GM23338 (cell line): ENCODE measurements at regions not wholly inside any gene's neighbourhood (a gene's known extent, or its start where the extent isn't known, plus 50 kb on each side); places are given as distances from the start of the nearest gene placed in this dataset.

ENCODE experiments used
- ATAC-seq: fragments of 200-7000 bp; cut with Tn5 transposase; 3 replicates; pipeline ENCODE4 v1.9.1; 2020
- DNase-seq: peaks from one replicate; pipeline ENCODE4 v3.0.0-alpha.2; 2015; ENCODE audit warnings: low spot score
- H2AFZ ChIP-seq: fragments of 200-600 bp; sonication (generic); 2 replicates; pipeline ENCODE4 v1.8.0; 2016; ENCODE audit warnings: antibody characterized with exemption, mild to moderate bottlenecking, moderate library complexity
- H3F3A ChIP-seq: fragments of 200-600 bp; sonication (generic); replicated peaks from 2 replicates; pipeline ENCODE4 v1.8.0; 2017; ENCODE audit warnings: antibody characterized with exemption, mixed run types, low read depth
- H3K27ac ChIP-seq: fragments of 200-600 bp; sonication (generic); 2 replicates; pipeline ENCODE4 v1.6.1; 2016; ENCODE audit warnings: low read depth
- H3K27me3 ChIP-seq: fragments of 200-600 bp; sonication (generic); 2 replicates; pipeline ENCODE4 v1.8.0; 2016; ENCODE audit warnings: mild to moderate bottlenecking, mixed run types, moderate library complexity; ENCODE audit not compliant: insufficient read depth
- H3K36me3 ChIP-seq: fragments of 200-600 bp; sonication (generic); 2 replicates; pipeline ENCODE4 v1.8.0; 2016; ENCODE audit warnings: mild to moderate bottlenecking; ENCODE audit not compliant: insufficient read depth
- H3K4me1 ChIP-seq: fragments of 200-600 bp; sonication (generic); 2 replicates; pipeline ENCODE4 v1.8.0; 2016; ENCODE audit warnings: mild to moderate bottlenecking, moderate library complexity; ENCODE audit not compliant: insufficient read depth
- H3K4me2 ChIP-seq: fragments of 200-600 bp; sonication (generic); 2 replicates; pipeline ENCODE4 v1.7.1; 2017; ENCODE audit warnings: mixed run types
- H3K4me3 ChIP-seq: fragments of 200-600 bp; sonication (generic); 2 replicates; pipeline ENCODE4 v1.6.1; 2016; ENCODE audit warnings: mixed run types
- H3K79me2 ChIP-seq: fragments of 200-600 bp; sonication (generic); replicated peaks from 2 replicates; pipeline ENCODE4 v1.8.0; 2017; ENCODE audit warnings: mild to moderate bottlenecking; ENCODE audit not compliant: insufficient read depth
- H3K9me2 ChIP-seq: fragments of 200-600 bp; sonication (generic); 2 replicates; pipeline ENCODE4 v1.8.0; 2017; ENCODE audit not compliant: insufficient read depth
- H4K20me1 ChIP-seq: fragments of 200-600 bp; sonication (generic); replicated peaks from 2 replicates; pipeline ENCODE4 v1.8.0; 2017; ENCODE audit warnings: mild to moderate bottlenecking; ENCODE audit not compliant: insufficient read depth
- H3K27ac Mint-ChIP-seq: 2 replicates; pipeline ENCODE4 v1.8.0; 2020; ENCODE audit warnings: inconsistent platforms, mild to moderate bottlenecking, moderate library complexity, mixed read lengths
- H3K27me3 Mint-ChIP-seq: 3 replicates; pipeline ENCODE4 v1.8.0; 2022; ENCODE audit warnings: low read depth, mild to moderate bottlenecking, moderate library complexity, mixed read lengths, inconsistent platforms; ENCODE audit not compliant: insufficient read depth, poor library complexity
- H3K36me3 Mint-ChIP-seq: 3 replicates; pipeline ENCODE4 v1.8.0; 2021; ENCODE audit warnings: low read depth, mild to moderate bottlenecking, inconsistent platforms, moderate library complexity, mixed read lengths
- H3K4me1 Mint-ChIP-seq: 3 replicates; pipeline ENCODE4 v1.8.0; 2020; ENCODE audit warnings: mild to moderate bottlenecking, inconsistent platforms, mixed read lengths
- H3K4me3 Mint-ChIP-seq: 3 replicates; pipeline ENCODE4 v1.8.0; 2021; ENCODE audit warnings: moderate library complexity, mild to moderate bottlenecking, inconsistent platforms, mixed read lengths
- H3K9me3 Mint-ChIP-seq: 3 replicates; pipeline ENCODE4 v1.8.0; 2020; ENCODE audit warnings: moderate library complexity, mild to moderate bottlenecking, inconsistent platforms, mixed read lengths
- EZH2 ChIP-seq: fragments of 200-600 bp; sonication (generic); IDR thresholded peaks from one replicate; pipeline ENCODE4 v1.8.0; 2017; ENCODE audit warnings: antibody characterized with exemption, mild to moderate bottlenecking, low read depth; ENCODE audit not compliant: unreplicated experiment
- NANOG ChIP-seq: IDR thresholded peaks from 2 replicates; pipeline ENCODE4 v1.6.1; 2016; ENCODE audit warnings: antibody characterized with exemption, borderline replicate concordance
- REST ChIP-seq: IDR thresholded peaks from one replicate; pipeline ENCODE4 v1.6.1; 2018; ENCODE audit warnings: antibody characterized with exemption; ENCODE audit not compliant: unreplicated experiment
- STAT1 ChIP-seq: IDR thresholded peaks from one replicate; pipeline ENCODE4 v1.6.1; 2016; ENCODE audit warnings: antibody characterized with exemption; ENCODE audit not compliant: unreplicated experiment
- ZNF114 ChIP-seq: fragments of 250-450 bp; sonication (Bioruptor Pico); IDR thresholded peaks from 2 replicates; pipeline ENCODE4 v1.5.0; 2020; ENCODE audit warnings: mild to moderate bottlenecking, moderate library complexity
- ZNF331 ChIP-seq: fragments of 250-450 bp; sonication (Bioruptor Pico); IDR thresholded peaks from 2 replicates; pipeline ENCODE4 v1.5.0; 2020; ENCODE audit warnings: low read depth, mild to moderate bottlenecking, moderate library complexity
- TF ChIP-seq, protein P1 (sequence below): IDR thresholded peaks from 2 replicates; pipeline ENCODE4 v1.6.1; 2016; ENCODE audit warnings: antibody characterized with exemption

- Mint-ChIP-seq H3K27ac (no peak overlapping the region), H3K9me3 (no peaks in the 10 kb centered on the region), H3K36me3 (no peaks in the 10 kb centered on the region), H3K4me1 (peaks cover 5% of the 10 kb centered on the region), H3K4me3 (no peak overlapping the region), H3K27me3 (peaks cover 11% of the 10 kb centered on the region)
- Histone ChIP-seq H3K36me3 (no peaks in the 10 kb centered on the region), H3K4me2 (no peak overlapping the region), H3F3A (no peaks in the 10 kb centered on the region), H3K4me1 (no peaks in the 10 kb centered on the region), H3K9me2 (no peaks in the 10 kb centered on the region), H3K4me3 (no peak overlapping the region), H2AFZ (no peak overlapping the region), H3K27ac (no peak overlapping the region), H4K20me1 (no peaks in the 10 kb centered on the region), H3K27me3 (no peaks in the 10 kb centered on the region), H3K79me2 (no peaks in the 10 kb centered on the region)
- no peak for TF ChIP-seq NANOG
- TF ChIP-seq, protein P1, sequence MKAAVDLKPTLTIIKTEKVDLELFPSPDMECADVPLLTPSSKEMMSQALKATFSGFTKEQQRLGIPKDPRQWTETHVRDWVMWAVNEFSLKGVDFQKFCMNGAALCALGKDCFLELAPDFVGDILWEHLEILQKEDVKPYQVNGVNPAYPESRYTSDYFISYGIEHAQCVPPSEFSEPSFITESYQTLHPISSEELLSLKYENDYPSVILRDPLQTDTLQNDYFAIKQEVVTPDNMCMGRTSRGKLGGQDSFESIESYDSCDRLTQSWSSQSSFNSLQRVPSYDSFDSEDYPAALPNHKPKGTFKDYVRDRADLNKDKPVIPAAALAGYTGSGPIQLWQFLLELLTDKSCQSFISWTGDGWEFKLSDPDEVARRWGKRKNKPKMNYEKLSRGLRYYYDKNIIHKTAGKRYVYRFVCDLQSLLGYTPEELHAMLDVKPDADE: no peak
- no peak for TF ChIP-seq REST
- TF ChIP-seq EZH2: no peak
- no peak for TF ChIP-seq STAT1
- DNase-seq (no peak), ATAC-seq (no peak)
These were observed 72.3 kb upstream of the NEK6 start for GRCh38 chr9:124185413-124185812.

GRCh38 chr9:124187311-124187710 is 70.4 kb upstream of the NEK6 start:
- no peak for DNase-seq
- H3K4me1 Mint-ChIP-seq: peaks cover 5% of the 10 kb centered on the region

More at GRCh38 chr9:124187311-124187710, 70.4 kb upstream of the NEK6 start:
- Mint-ChIP-seq H3K27ac (no peak overlapping the region; the same call in 1 of the 2 replicates), H3K36me3 (no peaks in the 10 kb centered on the region), H3K4me3 (no peak overlapping the region), H3K9me3 (no peaks in the 10 kb centered on the region), H3K27me3 (peaks cover 11% of the 10 kb centered on the region)
- H3K4me3 ChIP-seq: no peak overlapping the region
- H3K36me3 ChIP-seq: no peaks in the 10 kb centered on the region
- no peak overlapping the region for H3K27ac ChIP-seq
- TF ChIP-seq ZNF114 (CRISPR knock-in tag) (no peak), STAT1 (no peak), ZNF331 (no peak)
- H3F3A ChIP-seq: no peaks in the 10 kb centered on the region
- H3K79me2 ChIP-seq: no peaks in the 10 kb centered on the region
- no peaks in the 10 kb centered on the region for H3K4me1 ChIP-seq
- no peak for ATAC-seq
- no peaks in the 10 kb centered on the region for H3K9me2 ChIP-seq
- H4K20me1 ChIP-seq: no peaks in the 10 kb centered on the region
- H3K27me3 ChIP-seq: no peaks in the 10 kb centered on the region
- H2AFZ ChIP-seq: no peak overlapping the region; the same call in 1 of the 2 replicates
- H3K4me2 ChIP-seq: no peak overlapping the region
